ENCODE measurements at regions not wholly inside any gene's neighbourhood (a gene's known extent, or its start where the extent isn't known, plus 50 kb on each side); places are given as distances from the start of the nearest gene placed in this dataset.
A peak's percentile ranks its signal among the peaks of the same experiment; 100 is the strongest.

DNA sequence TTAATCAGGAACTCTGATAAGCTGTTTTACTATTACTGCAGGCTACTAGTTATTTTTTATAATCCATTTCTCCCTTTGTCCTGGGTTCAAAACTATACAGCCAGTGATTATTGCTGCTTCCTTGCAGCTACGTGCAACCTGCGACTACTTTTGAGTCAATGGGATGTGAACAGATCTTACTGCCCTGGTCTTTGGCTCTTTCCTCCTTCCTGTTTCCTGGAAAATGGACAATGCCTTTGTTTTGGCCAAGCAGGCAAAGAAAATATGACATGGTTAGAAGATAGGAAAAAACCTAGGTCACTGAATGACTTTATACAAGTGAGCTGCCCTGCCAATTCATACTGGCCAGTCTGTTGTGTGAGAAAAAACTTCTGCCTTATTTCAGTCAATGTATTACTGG, 201.2 kb upstream of the KLF12 start:
- no peak for DNase-seq (ENCODE audit: low read depth in 4 of 4, low spot score in 3 of 4)

DNA sequence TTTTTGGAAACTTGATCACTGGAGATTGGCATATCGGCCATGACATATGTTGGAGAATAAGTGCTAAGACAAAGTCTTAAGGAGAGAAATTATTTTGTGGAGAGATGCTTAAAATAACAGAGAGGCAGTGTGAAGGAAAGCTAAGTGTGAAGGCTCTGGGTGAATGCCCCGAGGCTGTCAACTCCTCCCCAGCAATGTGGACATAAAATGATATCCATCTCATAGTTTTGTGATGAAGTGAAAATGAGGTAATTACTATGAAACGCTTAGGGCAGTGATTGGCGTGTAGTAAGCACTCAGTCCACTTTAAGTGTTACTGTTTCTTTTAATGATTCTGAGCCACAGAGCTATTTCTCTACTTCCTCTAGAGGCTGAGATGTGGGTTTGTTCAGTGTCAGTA, 195.8 kb upstream of the KLF12 start:
- DNase-seq (ENCODE audit: low read depth in 4 of 4, low spot score in 3 of 4): no peak

DNA sequence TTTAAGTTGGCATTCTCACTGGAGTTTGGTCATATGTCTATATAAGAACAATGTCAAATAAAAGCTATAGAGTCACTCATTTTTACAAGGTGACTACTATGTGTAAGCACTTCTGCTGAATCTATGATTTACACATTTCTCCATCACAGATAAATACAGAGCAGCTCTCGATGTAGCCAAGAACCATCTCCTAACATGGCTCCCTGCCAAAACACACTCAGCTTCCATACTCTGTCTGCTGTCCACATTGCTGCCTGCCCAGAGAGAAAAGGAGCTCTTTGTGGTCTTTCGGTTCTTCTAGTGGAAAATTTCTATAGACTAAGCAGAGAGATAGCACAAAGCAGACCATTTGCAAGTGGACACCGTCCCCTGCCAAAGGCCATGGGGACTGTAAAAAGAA, 190.9 kb upstream of the KLF12 start:
- DNase-seq (ENCODE audit: low read depth in 4 of 4, low spot score in 3 of 4): no peak

DNA sequence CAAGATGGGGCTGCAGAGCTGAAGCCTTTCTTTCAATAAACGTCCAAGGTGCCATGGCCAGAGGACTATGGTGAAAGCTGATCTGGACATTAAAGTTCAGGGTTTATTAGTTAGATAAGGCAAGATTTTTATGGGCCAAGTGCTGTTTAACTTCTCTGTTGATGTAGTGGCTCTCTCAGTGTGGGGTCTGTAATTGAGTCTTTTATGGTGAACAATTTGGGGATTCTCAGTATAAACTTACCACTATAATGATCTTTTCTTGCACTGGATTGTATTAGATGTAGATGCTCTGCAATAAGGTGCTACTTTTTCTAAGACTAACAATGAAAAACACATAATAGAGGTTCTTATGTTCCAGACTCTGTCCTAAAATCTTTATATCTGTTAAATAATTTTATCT, 190.1 kb upstream of the KLF12 start:
- DNase-seq (ENCODE audit: low read depth in 4 of 4, low spot score in 3 of 4): no peak

DNA sequence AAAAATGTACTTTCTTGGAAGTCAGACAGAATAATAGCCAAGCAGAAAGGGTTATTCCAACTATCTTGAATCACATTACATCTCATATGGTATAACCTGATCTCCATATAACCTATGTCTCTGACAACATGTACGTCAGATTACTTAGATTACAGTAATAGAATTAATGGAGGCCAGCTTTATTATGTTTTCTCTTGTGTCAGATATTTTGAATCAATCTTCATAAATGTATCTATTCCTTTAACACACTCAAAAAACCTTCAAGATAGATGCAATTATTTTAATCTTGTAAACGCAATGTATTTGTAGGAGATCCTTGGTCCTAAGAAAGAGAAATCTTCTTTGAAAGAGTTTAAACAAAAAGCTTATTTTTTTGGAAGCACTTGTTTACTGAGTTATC, 188.4 kb upstream of the KLF12 start:
- no peak for DNase-seq (ENCODE audit: low read depth in 4 of 4, low spot score in 3 of 4)

DNA sequence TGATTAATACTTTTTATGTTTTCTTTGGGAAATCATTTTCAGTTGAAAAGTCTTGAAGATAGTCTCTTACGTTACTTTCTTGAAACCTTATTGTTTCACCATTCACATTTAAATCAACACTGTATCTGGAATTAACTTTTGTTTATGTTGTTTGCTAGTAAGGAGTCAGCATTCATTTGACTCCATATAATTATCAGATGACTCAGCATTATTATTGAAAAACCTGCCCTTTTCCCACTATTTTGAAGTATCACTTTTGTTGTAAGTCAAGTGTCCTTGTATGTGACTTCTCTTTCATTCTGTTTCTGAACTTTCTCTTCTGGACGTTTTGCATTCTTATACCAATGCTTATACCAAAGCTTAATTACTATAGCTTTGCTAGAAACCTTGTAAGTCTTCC, 186.1 kb upstream of the KLF12 start:
- no peak for DNase-seq (ENCODE audit: low read depth in 4 of 4, low spot score in 3 of 4)

DNA sequence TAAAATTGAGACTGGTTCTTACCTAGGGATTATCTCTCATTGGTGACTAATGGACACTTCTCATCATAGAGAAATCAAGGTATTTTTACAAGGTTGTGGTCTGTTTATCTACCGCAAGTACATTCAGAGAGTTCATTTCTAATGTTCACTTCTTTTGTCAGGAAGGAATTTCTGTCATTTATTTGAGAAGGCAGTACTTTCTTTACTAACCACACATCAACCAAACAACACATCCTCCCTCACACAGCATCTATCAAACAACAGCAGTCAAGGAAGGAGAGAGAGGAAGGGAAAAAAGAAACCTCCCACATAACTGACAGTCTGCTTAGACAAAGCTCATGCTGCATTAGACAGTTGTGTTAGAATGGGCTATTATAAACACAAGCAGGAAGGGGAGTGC, 182.3 kb upstream of the KLF12 start:
- no peak for DNase-seq (ENCODE audit: low read depth in 4 of 4, low spot score in 3 of 4)

DNA sequence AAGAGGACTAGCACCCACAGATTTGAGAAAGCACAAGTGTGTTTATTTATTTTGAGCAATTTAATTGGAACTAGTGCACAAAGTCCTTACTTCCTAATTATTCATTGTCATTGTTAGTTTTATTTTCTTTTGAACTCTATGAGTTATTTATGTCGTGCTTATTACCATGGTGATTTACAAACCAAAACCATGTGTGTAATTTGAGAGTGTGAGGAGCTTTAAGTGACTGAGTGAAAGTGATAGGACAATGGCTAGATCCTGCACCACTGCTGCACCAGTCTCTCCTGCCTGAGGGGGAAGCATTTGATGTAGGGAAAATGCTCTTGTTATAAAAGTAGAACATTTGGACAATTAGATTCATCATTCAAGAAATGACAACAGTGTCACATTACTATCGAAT, 172.3 kb upstream of the KLF12 start:
- peak in 1 of 4 donors; percentile 40 for DNase-seq (ENCODE audit: low read depth in 4 of 4, low spot score in 3 of 4)

DNA sequence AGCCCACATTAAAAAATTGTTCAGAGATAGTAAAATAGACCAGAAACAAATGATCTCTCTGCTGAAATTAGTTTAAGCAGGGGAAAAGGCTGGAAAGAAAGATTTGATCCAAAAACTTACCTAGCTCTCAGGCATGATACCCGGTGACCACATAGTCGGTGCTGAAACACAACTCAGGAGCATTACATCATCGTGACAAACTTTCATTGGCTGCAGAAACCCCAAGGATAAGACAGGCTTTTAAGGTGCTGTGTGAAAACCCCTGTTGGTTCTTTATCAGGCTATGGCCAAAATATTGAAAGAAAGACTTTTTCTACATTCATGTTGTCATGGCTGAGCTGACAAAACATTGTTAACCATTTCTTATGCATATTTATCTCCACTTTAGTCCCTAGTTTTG, 171.7 kb upstream of the KLF12 start:
- DNase-seq (ENCODE audit: low read depth in 4 of 4, low spot score in 3 of 4): no peak

DNA sequence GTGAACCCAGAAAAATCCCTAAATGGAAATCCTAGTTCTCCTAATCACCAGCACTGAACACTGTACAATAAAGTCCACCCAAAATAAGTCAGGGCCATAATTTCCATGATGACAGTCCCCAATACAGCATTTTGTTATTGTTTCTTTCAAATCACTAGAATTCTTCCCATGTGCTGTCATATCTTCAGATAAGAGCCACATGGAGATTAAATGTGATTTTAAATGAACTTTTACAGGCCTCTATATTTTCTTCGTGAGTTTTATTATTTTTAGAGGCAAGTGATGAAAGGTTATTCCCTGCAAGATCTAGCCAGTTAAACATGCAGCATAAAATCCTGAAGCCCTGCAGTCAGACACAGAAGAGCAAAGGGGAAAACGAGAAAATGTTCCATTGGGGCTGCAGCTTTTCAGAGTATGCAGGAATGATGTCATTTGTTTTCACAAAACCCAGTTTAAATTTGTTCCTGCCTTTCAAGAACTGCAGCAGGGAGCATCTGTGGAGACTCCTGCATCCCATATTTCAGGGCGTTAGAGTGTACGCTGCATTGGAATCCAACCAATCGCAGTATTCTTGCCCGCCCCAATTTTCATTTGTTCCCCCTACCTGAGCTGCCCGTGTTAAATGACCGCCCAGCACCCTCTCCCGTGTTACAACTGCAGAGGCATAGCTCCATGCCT, 167.2 kb upstream of the KLF12 start:
- peak in 1 of 4 donors; percentile 37 for DNase-seq (ENCODE audit: low read depth in 4 of 4, low spot score in 3 of 4)

DNA sequence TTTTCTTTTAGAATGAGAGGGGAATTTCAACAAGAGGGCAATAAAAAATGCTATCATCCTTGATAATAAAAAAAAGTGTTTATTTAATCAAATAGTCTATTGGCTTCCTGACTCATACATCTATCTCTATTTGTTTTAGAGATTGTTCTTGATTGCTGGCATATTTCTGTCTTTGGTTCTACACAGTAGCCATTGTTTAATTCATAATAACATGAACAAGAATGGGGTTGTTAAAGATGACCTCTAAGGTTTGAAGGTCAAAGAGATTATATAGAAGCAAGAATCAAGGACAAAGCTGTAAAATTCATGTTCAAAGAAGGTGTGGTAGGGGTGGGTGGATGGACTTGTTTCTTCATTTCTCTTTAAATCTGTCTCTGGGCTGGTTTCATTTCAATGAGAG, 166.0 kb upstream of the KLF12 start:
- no peak for DNase-seq (ENCODE audit: low read depth in 4 of 4, low spot score in 3 of 4)

DNA sequence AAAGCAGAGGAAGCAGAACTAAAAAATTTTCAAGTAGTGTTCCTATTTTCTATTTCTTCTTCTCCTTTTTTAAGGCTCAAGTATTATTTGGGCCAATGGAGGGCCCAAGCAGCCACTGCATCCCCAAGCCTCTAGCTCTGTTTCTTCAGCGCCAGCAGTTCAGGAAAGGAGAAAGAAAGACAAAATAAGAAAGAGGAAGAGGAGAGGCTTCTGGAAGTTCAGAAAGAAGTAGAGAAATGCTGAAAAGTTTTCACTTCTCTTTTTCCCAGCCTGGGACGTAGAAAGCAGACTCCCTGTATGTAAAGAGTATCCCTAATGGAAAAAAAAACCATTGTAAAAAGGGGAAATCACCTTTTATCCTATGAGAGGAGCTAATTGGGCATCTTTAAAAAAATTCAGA, 165.5 kb upstream of the KLF12 start:
- DNase-seq (ENCODE audit: low read depth in 4 of 4, low spot score in 3 of 4): no peak

DNA sequence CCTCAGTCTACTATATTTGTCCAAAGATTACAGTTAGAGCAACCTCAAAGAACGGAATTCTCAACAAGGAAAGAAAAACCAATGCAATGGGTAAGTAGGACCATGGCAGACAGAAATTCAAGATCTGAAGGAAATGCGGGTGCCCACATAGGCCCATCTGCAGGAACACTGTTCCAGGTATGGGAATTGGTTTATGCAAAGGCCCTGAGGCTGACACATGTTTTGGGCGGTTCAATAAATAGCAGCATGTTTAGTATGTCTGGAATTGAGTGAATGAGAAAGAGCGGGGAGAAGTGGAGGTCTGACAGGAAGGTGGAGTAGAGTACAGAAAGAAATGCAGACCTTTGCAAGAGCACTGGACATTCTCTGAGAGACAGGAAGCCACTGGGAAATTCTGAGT, 164.7 kb upstream of the KLF12 start:
- no peak for DNase-seq (ENCODE audit: low read depth in 4 of 4, low spot score in 3 of 4)

DNA sequence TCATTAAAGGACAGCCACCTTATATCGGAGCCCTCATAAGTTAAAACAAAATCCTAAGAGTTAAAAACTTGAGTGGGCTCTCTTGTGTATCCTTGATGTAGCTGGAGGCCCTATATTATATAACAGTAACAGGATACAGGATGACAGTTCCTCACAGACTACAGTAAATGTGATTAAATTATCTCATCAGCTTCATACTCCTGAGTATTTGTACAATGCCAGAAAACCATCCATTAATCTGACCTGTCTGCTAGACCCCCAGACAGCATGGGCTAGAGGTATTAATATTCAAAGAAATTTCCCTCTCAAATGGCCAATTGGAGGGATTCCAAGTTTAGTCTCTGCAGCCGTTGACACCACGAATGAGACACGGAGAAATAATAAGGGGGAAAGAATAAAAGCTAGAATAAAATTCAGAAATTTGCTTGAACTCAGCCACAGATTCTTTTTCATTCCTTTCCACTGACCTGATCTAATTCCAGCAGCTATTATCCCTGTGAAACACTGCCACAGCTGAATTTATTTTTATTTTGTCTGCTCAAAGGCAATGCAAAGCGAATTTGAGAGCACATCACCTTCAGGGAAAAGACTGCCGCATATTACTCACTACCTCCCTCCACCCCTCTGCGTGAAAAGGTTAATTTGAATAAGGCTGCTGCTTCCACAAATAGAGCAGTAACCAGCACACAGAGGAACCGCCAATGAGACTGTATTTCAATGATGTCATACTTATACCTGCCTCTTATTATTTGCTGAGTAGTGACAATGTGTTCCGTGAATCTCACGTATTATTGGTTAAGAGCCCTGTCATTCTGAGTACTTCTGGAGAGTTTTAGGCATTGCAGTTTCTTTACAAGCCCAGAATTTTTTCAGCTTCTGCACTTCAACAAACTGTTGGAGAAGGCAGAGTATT, 155.9 kb upstream of the KLF12 start:
- peak in 3 of 4 donors; percentile 81 to 86 (median 85) for DNase-seq (ENCODE audit: low read depth in 4 of 4, low spot score in 3 of 4)

DNA sequence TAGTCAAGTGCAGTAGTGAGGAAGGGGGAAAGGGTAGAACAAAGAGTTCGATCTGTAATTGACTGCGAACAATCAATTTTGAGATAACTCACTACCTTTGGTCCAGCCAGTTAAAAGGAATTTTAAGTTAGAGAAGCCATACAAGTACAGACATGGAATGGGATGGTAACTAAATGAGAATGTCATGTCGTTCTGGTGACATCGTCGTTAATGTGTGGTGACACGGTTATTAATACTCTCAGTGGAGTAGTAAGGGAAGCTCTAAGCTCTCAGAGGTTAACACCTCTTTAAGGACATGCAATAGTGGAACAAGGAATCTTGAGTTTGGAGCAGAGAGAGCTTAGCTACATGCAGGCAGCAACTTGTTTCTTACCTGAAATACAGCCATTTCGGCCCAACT, 154.9 kb upstream of the KLF12 start:
- no peak for DNase-seq (ENCODE audit: low read depth in 4 of 4, low spot score in 3 of 4)

DNA sequence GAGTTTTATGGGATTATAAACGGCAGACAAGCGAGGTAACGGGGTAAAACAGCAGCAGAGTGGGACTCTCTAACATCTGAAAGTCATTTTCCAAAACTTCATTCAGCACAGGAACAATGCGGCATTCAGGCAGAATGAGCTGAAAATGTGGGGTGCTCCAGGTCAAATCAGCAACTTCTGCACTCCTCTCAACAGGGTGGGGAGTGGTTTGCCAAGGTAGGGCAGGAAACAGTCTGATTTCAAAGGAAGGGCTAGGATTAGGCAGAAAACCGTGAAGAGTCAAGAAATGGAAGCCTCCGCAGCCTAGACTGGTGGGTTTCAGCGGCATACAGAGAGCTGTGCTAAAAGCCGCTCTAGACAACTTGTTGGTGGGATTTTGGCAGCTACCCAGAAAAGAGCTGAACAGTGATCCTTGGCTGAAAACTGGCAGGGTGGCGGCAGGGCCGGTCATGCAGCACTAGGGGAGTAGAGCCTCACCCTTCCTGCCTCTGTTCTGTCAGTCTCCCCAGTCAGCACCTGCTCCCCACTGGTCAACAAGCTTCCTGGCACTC, 154.2 kb upstream of the KLF12 start:
- peak in 1 of 4 donors; percentile 22 for DNase-seq (ENCODE audit: low read depth in 4 of 4, low spot score in 3 of 4)

DNA sequence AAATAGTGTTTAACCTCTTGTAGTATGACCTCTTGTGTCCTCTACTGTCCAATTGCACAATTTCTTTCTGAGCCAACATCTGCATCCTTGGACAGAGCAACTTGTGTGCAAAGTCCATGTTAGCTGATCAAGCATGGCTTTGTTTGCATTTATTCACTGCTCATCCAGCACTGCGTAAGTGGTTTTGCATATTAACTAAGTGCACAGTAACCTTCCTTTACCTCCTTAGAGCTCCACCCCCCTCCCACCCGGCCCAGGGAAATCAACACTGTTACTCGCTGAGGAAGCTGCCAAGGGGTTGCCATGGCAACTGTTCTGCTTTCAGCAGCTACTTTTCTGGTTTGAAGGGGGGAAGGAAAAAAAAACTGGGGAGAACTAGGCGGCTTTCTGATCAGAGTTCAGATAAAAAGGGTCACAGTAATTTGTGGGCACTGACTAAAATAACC, 153.5 kb upstream of the KLF12 start:
- peak in 2 of 4 donors; percentile 76 to 90 for DNase-seq (ENCODE audit: low read depth in 4 of 4, low spot score in 3 of 4)

DNA sequence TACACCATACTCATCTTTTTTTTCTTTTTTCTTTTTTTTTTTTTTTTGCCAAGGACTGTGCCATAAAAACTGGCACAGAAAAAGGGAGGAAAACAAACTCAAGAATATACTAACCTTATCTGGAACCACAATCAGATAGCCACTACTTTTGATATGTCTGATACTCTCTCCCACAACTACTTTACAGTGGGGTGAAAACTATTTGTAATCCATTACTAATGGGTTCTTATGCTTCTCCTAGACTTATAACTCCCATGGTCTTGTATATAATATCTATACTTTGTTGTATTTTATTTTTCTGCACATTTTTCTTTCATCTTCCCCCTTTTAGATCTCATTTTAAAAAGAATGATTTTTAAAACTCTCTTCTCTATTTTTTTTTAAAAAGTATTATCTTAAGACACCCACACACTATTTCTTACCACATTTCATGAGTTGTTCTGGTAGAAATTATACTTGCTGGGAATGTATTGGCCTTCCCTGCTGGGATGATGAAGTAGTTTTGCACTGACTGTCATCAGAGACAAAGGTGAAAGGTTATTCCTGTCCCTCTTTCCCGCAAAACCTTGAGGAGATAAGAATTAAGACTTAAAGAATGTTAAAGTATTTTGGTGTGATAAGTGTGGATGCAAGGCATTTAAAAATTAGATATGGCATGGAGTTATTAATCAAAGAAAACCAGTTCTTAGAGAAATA, 146.7 kb upstream of the KLF12 start:
- no peak for DNase-seq (ENCODE audit: low read depth in 4 of 4, low spot score in 3 of 4)

DNA sequence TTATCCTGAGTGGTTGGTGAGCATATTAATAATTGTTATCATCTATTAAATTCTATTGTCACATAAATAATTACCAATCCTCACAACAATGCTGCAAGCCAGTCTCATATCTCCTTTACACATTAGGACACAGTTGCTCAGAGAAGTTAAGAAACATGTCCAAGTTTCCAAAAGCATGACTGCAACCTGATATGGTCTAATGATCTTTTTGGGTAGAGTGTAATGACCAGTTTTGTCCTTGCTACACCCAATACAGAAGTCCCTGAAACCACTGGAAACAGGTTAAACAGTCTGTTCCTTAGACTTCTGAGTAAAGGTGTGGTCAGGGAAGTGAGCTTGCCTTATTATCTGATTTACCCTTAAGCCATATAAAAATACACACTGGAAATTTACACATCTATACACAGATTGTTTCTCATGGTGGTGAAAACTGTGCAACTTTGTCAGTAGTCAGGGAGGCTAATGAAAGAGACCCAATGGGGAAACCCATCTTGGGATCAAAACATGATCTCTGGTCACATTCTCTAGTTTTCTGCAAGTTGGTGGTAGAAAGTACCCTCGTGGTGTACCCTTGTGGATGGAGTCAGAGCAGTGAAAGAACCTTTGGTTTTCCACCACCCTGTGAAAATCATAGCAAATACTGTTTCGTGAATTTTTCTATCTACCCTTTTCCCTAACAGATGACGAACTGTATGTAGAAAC, 146.0 kb upstream of the KLF12 start:
- no peak for DNase-seq (ENCODE audit: low read depth in 4 of 4, low spot score in 3 of 4)

DNA sequence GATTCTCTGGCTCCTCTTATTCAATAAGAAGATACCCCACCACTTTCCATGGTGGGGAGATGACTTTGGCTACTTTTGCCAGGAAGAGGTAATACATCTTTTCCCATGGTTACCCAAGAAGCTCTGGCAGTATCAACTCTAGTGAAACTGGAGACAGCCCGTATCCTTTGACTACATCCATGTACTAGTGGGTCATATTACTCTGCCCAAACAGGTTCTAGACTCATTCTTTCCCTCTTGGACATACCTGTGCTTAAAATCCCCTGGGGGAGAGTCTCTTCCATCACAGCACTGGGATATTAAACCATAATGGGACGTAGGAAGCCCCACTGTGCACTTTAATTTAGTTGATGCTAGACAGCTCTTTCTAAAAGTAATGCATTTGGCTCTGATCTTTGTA, 144.7 kb upstream of the KLF12 start:
- no peak for DNase-seq (ENCODE audit: low read depth in 4 of 4, low spot score in 3 of 4)

DNA sequence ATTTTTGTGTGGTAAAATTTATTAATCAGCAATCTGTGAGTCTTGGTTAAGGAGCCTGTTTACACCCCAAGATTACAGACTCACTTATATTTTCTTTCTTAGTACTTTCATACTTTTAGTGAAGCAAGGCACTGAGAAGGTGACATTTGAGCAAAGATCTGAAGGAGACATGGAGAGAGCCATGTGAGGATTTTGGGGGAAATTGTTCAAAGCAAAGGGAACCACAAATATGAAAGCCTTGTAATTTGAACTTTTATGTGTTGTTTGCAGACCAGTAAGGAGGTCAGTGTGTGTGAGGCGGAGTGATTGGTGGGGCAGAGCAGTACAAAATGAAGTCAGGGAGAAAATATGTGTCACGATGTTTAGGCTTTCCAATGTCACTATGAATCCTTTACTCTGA, 140.7 kb upstream of the KLF12 start:
- no peak for DNase-seq (ENCODE audit: low read depth in 4 of 4, low spot score in 3 of 4)

Data from left renal pelvis (tissue), 4 donors.